Fibroblast of lung (primary cell): ENCODE measurements at regions not wholly inside any gene's neighbourhood (a gene's known extent, or its start where the extent isn't known, plus 50 kb on each side); places are given as distances from the start of the nearest gene placed in this dataset.

Experiments
- DNase-seq, 2 donors: peaks; one replicate each; pipeline versions ENCODE4 v3.0.0 to v3.0.0-alpha.2; 2010; ENCODE audit warnings: low read depth in 2 of 2
- H2AFZ ChIP-seq: 2 replicates; pipeline ENCODE4 v1.5.1; 2012; ENCODE audit warnings: low read length, control low read depth, inconsistent platforms
- H3K27ac ChIP-seq: 2 replicates; pipeline ENCODE4 v1.5.1; 2011; ENCODE audit warnings: low read length, control low read depth; ENCODE audit not compliant: insufficient read depth
- H3K27me3 ChIP-seq: 2 replicates; pipeline ENCODE4 v1.5.1; 2011; ENCODE audit warnings: mild to moderate bottlenecking, low read length; ENCODE audit not compliant: control insufficient read depth, insufficient read depth
- H3K36me3 ChIP-seq: 2 replicates; pipeline ENCODE4 v1.5.1; 2011; ENCODE audit warnings: low read length; ENCODE audit not compliant: control insufficient read depth, insufficient read depth
- H3K4me1 ChIP-seq: 2 replicates; pipeline ENCODE4 v1.5.1; 2011; ENCODE audit warnings: low read length; ENCODE audit not compliant: control insufficient read depth, insufficient read depth; ENCODE audit errors: extremely low read depth
- H3K4me2 ChIP-seq: 2 replicates; pipeline ENCODE4 v1.5.1; 2011; ENCODE audit warnings: low read length, control low read depth; ENCODE audit not compliant: insufficient read depth; ENCODE audit errors: extremely low read depth
- H3K4me3 ChIP-seq, 4 experiments: fragments of 200-600 bp in 1 of 4; sonication (generic) in 1 of 4; replicated peaks in 1 of 4; 2 replicates each; pipeline ENCODE4 v1.5.1; 2011 to 2016; ENCODE audit warnings: low read length in 4 of 4, low read depth in 3 of 4, mild to moderate bottlenecking in 3 of 4, control low read depth in 2 of 4, inconsistent platforms in 1 of 4, mixed read lengths in 1 of 4; ENCODE audit not compliant: insufficient read depth in 1 of 4; ENCODE audit errors: control extremely low read depth in 1 of 4
- H3K79me2 ChIP-seq: 2 replicates; pipeline ENCODE4 v1.5.1; 2012; ENCODE audit warnings: mild to moderate bottlenecking, low read length, inconsistent platforms; ENCODE audit not compliant: control insufficient read depth, insufficient read depth
- H3K9ac ChIP-seq: 2 replicates; pipeline ENCODE4 v1.5.1; 2011; ENCODE audit warnings: mild to moderate bottlenecking, low read length, control low read depth; ENCODE audit not compliant: insufficient read depth
- H3K9me3 ChIP-seq: 2 replicates; pipeline ENCODE4 v1.5.1; 2012; ENCODE audit warnings: low read depth, low read length; ENCODE audit not compliant: control insufficient read depth, insufficient read depth
- H4K20me1 ChIP-seq: 2 replicates; pipeline ENCODE4 v1.5.1; 2011; ENCODE audit warnings: low read length; ENCODE audit not compliant: control insufficient read depth, insufficient read depth; ENCODE audit errors: extremely low read depth
- EZH2 ChIP-seq: IDR thresholded peaks from 2 replicates; pipeline ENCODE4 v1.5.1; 2012; ENCODE audit warnings: low read length, control low read depth, mild to moderate bottlenecking; ENCODE audit errors: missing control alignments
- TF ChIP-seq, protein P1 (sequence below), 2 donors: IDR thresholded peaks in 1 of 2; conservative IDR thresholded peaks in 1 of 2; 1 replicate in 1 of 2; 2 replicates in 1 of 2; pipeline ENCODE4 v1.5.1; 2011 to 2012; ENCODE audit warnings: low read length in 2 of 2, control low read depth in 1 of 2, inconsistent platforms in 1 of 2, low read depth in 1 of 2, mild to moderate bottlenecking in 1 of 2

DNA sequence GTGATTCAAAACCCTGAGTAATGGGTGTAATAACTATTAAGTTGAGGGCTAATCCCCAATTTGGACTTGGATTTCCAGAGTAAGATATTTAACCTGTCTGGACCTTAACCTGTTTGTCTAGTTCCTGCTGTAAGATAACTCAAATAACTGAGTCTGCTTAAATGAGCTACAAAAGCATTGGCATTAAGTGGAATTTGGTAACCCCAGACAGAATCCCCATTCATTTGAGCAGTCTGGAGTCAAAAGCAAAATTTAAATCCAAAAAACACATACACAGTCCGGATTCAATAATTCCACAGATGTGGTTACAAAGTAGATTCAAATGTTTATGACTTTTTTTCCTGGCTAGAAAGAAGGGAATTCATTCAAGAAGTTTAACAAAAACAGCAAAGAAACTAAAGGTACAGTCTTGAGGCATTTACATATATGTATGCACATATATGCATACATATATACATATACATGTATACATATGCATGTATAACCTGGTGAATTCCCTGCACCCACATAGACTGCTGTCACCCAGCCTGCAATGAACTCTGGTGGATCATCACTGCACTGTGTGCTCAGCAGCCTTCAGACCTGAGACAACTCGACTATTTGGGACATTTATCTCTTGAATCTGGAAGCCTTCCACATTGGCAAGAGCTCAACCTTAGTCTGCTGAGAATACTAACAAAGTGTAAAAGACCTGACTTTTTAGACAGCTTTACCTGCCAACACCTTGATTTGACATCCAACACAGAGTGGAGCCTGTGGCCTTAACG is 205.4 kb downstream of the LURAP1L start:
- H3K4me2 ChIP-seq, result no peak overlapping the region
- no peaks in the 10 kb centered on the region for H3K27me3 ChIP-seq
- TF ChIP-seq, protein P1, sequence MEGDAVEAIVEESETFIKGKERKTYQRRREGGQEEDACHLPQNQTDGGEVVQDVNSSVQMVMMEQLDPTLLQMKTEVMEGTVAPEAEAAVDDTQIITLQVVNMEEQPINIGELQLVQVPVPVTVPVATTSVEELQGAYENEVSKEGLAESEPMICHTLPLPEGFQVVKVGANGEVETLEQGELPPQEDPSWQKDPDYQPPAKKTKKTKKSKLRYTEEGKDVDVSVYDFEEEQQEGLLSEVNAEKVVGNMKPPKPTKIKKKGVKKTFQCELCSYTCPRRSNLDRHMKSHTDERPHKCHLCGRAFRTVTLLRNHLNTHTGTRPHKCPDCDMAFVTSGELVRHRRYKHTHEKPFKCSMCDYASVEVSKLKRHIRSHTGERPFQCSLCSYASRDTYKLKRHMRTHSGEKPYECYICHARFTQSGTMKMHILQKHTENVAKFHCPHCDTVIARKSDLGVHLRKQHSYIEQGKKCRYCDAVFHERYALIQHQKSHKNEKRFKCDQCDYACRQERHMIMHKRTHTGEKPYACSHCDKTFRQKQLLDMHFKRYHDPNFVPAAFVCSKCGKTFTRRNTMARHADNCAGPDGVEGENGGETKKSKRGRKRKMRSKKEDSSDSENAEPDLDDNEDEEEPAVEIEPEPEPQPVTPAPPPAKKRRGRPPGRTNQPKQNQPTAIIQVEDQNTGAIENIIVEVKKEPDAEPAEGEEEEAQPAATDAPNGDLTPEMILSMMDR (conservative IDR thresholded peaks at IDR 0.05 in 1 of 2, IDR thresholded peaks at IDR 0.05 in 1 of 2; ENCODE audit: low read depth in 1 of 2, low read length in 2 of 2), result no peak
- no peak for TF ChIP-seq EZH2
- DNase-seq, result no peak
- H3K36me3 ChIP-seq, result no peaks in the 10 kb centered on the region
- no peaks in the 10 kb centered on the region for H3K4me1 ChIP-seq
- H4K20me1 ChIP-seq, result no peaks in the 10 kb centered on the region
- H3K79me2 ChIP-seq, result no peaks in the 10 kb centered on the region
- no peak overlapping the region for H3K27ac ChIP-seq
- H3K9me3 ChIP-seq, result no peaks in the 10 kb centered on the region
- no peak overlapping the region for H3K9ac ChIP-seq
- no peak overlapping the region for H3K4me3 ChIP-seq
- H2AFZ ChIP-seq, result no peak overlapping the region

DNA sequence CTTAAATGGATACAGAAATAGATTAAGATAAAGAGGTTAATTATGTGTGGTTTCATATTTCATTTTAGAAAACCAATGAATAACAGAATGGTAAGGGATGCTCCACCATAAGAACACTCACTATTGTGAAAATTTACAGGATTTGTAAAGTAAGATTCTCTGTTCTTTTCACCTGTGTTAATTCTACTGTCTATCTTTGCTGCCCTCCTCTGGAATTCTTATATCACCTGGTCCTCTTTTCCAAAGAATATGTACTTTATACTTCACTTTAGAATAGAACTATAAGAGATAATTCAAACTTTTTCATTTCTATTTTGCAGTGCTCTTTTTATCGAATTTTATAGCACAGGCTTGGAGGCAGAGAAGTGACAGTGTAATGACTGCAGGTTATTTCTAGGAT is 213.4 kb downstream of the LURAP1L start:
- Histone ChIP-seq H4K20me1 (no peaks in the 10 kb centered on the region), H3K36me3 (no peaks in the 10 kb centered on the region), H3K9ac (no peak overlapping the region), H3K4me2 (no peak overlapping the region), H3K9me3 (no peaks in the 10 kb centered on the region), H3K4me3 (no peak overlapping the region), H3K27me3 (no peaks in the 10 kb centered on the region), H3K27ac (no peak overlapping the region), H3K79me2 (no peaks in the 10 kb centered on the region), H2AFZ (no peak overlapping the region), H3K4me1 (no peaks in the 10 kb centered on the region)
- TF ChIP-seq, protein P1 (conservative IDR thresholded peaks at IDR 0.05 in 1 of 2, IDR thresholded peaks at IDR 0.05 in 1 of 2; ENCODE audit: low read depth in 1 of 2, low read length in 2 of 2), result no peak
- TF ChIP-seq EZH2, result no peak
- DNase-seq, result no peak

- Histone ChIP-seq H3K27ac (no peak overlapping the region), H3K79me2 (no peaks in the 10 kb centered on the region), H3K9ac (no peak overlapping the region), H3K4me1 (no peaks in the 10 kb centered on the region), H3K9me3 (no peaks in the 10 kb centered on the region), H3K4me3 (no peak overlapping the region), H3K36me3 (no peaks in the 10 kb centered on the region), H3K27me3 (no peaks in the 10 kb centered on the region), H2AFZ (no peak overlapping the region), H3K4me2 (no peak overlapping the region), H4K20me1 (no peaks in the 10 kb centered on the region)
- DNase-seq, result no peak
- TF ChIP-seq, protein P1 (conservative IDR thresholded peaks at IDR 0.05 in 1 of 2, IDR thresholded peaks at IDR 0.05 in 1 of 2; ENCODE audit: low read depth in 1 of 2, low read length in 2 of 2), result no peak
Observed at GRCh38 chr9:12989669-12990068, 214.8 kb downstream of the LURAP1L start.
